ENCODE measurements at regions not wholly inside any gene's neighbourhood (a gene's known extent, or its start where the extent isn't known, plus 50 kb on each side); places are given as distances from the start of the nearest gene placed in this dataset.

DNA sequence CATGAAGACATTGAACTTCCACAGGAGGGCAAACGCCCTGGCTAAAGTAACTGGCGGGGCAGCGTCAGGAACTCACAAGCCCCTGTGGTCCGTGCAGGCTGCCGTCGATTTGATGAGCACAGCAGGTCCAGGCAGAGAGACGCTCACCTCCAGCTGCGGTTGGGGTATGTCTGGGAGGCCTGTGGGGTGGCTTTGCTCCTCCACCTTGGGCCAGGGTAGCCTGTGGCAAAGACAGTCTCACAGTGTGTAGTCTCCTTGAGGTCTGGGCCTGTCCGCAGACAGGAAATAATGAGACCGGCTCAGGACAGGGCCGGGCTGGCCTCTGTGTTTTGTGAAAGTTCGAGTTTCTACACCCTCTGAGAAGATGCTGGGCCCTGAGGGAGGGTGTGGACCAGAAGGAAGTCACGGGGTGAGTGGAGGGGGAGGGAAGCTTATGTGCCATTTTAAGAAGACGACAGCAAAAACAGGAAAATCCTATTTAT lies 103.3 kb downstream of the METRNL start:
- peak in 1 of 2 donors; percentile 23 for DNase-seq
- Histone ChIP-seq H3K27me3 (no peaks in the 10 kb centered on the region), H3K4me3 (no peak overlapping the region), H3K27ac (no peak overlapping the region), H3K9me3 (no peaks in the 10 kb centered on the region), H3K36me3 (no peaks in the 10 kb centered on the region), H3K4me1 (peaks cover 0 to 15% (median 8%) of the 10 kb centered on the region in 4 donors)
- intact Hi-C loops (cut with DNase I; ENCODE audit: low total_unique reads): no loop called here
- TF ChIP-seq EP300 (IDR thresholded peaks at IDR 0.05): no peak
- TF ChIP-seq, protein P1, sequence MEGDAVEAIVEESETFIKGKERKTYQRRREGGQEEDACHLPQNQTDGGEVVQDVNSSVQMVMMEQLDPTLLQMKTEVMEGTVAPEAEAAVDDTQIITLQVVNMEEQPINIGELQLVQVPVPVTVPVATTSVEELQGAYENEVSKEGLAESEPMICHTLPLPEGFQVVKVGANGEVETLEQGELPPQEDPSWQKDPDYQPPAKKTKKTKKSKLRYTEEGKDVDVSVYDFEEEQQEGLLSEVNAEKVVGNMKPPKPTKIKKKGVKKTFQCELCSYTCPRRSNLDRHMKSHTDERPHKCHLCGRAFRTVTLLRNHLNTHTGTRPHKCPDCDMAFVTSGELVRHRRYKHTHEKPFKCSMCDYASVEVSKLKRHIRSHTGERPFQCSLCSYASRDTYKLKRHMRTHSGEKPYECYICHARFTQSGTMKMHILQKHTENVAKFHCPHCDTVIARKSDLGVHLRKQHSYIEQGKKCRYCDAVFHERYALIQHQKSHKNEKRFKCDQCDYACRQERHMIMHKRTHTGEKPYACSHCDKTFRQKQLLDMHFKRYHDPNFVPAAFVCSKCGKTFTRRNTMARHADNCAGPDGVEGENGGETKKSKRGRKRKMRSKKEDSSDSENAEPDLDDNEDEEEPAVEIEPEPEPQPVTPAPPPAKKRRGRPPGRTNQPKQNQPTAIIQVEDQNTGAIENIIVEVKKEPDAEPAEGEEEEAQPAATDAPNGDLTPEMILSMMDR (IDR thresholded peaks at IDR 0.05): no peak
- 80 to 87% (median 85%) methylated on average over 10 to 14 of the region's 14 CpGs for WGBS, 5 donors

DNA sequence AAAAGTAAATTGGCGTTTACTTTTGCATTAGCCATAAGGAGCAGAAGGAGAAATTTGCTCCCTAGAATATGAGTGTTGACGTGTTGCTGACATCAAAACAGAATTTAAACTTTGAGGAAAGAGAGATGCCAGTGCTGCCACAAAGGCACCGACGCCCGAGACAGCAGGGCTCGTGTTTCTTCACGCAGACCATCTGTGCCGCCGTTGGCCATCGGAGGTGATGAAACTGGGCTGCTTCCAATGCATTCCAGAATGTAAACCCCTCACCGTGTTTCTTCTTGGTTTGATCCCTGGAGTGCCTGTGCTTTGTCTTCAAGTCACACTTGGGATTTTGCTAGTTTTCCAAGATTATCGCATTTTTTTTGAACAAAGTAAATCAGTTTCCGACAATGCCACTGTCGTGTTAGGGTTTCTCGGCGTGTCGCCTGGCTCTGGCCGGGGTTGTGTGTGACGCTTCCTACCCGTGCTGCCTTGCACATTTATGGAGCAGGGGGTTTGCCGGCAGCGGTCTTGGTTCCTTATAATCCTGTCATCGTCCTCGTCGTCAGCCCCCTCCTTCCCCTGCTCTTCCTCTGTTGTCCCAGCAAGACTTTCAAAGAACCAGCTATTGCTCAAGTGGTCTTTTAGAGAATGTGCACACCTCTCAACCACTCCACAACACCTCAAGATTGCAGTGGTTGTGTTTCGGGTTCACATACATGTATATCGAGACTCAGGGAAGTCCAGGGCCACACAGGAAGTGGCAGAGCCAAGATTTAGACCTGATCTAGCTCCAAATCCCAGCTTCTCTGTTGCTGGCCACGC lies 103.9 kb downstream of the METRNL start:
- intact Hi-C loops (cut with DNase I; ENCODE audit: low total_unique reads): no loop called here
- H3K27me3 ChIP-seq: no peaks in the 10 kb centered on the region
- H3K9me3 ChIP-seq: peaks cover 0 to 6% (median 0%) of the 10 kb centered on the region in 4 donors
- peak in 1 of 2 donors; percentile 2 for DNase-seq
- WGBS, 5 donors: 87 to 92% (median 89%) methylated on average over 28 of the region's 28 CpGs
- peak overlapping the region in 1 of 5 donors; percentile 7 for H3K27ac ChIP-seq
- H3K36me3 ChIP-seq: no peaks in the 10 kb centered on the region
- H3K4me3 ChIP-seq: no peak overlapping the region
- peaks cover 0 to 15% (median 8%) of the 10 kb centered on the region in 4 donors for H3K4me1 ChIP-seq
- TF ChIP-seq POLR2A (IDR thresholded peaks at IDR 0.05): no peak
- TF ChIP-seq POLR2AphosphoS5 (IDR thresholded peaks at IDR 0.05): no peak
- TF ChIP-seq, protein P1 (IDR thresholded peaks at IDR 0.05): no peak
- no peak for TF ChIP-seq EP300 (IDR thresholded peaks at IDR 0.05)

DNA sequence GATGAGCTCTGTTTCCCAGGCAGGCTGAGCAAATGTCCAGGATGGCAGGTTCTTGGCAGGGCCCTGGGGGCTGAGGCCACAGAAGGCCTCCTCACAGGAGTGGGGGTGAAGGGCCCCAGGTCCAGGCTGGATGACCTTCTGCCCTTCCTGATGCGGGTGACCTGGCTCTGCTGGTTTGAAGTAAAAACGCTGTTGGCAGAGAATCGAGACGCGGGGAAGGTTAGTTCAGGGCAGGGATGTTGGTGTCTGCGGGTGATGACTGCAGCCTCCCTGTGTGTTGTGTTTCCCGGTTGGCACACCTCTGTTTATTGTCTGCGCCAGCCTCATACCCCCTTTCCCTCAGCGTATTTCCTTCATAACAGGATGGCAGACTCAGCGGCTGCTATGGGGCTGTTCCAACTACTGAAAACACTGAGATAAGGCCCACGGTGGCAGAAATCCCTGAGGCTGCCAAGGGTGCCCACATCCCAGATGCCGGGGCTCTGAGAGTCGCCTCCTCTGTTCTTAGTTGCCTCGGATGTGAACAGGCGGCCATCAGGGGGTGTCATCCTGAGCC lies 104.6 kb downstream of the METRNL start:
- Histone ChIP-seq H3K4me1 (peaks cover under 1 to 15% (median 8%) of the 10 kb centered on the region in 4 donors), H3K36me3 (no peaks in the 10 kb centered on the region), H3K27ac (peak overlapping the region in 2 of 5 donors; percentile 7 to 14), H3K9me3 (peaks cover 0 to 6% (median 0%) of the 10 kb centered on the region in 4 donors), H3K4me3 (no peak overlapping the region), H3K27me3 (no peaks in the 10 kb centered on the region)
- TF ChIP-seq POLR2A (IDR thresholded peaks at IDR 0.05) (no peak), POLR2AphosphoS5 (IDR thresholded peaks at IDR 0.05) (no peak), EP300 (IDR thresholded peaks at IDR 0.05) (no peak)
- TF ChIP-seq, protein P1 (IDR thresholded peaks at IDR 0.05): no peak
- 29 to 63% (median 56%) methylated on average over 15 of the region's 15 CpGs for WGBS, 5 donors
- intact Hi-C loops (cut with DNase I; ENCODE audit: low total_unique reads): no loop called here
- peak; percentile 5 to 57 for DNase-seq

DNA sequence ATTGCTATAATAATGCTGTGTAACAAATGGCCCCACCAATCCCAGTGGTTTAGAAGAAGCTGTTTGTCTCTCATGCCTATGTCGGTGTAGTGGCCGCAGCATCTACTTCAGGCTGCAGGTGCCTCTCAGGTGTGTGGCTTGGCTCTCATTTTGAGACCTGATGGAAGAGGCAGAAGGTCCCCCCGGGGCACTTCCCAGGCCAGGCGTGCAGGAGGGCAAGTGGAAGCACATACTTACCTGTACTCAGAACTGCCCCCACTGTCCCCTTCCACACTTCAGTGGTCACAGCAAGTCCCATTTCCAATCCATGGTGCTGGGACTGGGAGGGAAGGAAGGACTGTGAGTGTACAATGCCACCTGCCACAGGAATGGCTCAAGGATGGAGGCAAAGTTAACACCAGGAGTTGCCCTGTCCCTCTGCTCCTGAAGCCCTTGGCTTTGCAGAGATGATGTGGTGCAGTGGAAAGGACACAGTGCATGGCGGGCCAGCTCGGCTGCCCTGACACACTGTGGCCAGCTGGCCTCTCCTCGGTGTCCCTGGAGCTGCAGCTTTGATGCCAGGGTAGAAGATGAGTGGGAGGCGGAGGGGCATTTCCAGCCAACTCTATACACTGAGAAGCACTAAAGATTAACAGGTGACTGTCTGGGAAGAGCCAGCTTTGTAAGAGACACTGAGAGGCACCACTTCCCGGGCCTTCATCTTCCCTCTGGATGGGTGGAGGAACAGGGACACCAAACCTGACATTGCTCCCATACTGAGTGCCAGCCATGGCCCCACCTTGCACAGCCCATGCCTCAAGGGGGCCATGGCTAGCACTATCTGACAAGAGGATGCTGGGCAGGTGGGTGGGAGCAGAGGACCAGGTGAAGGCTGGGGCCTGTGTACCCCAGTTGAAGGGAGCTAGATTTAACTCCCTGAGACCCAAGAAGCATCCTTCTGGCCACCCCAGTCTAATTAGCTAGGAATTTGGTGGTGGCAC lies 105.9 kb downstream of the METRNL start:
- Histone ChIP-seq H3K9me3 (peaks cover 0 to 6% (median 0%) of the 10 kb centered on the region in 4 donors), H3K36me3 (no peaks in the 10 kb centered on the region), H3K27me3 (no peaks in the 10 kb centered on the region), H3K4me3 (no peak overlapping the region), H3K4me1 (peaks cover 13 to 27% (median 19%) of the 10 kb centered on the region in 4 donors), H3K27ac (no peak overlapping the region)
- intact Hi-C loops (cut with DNase I; ENCODE audit: low total_unique reads): no loop called here
- peak in 1 of 2 donors; percentile 1 for DNase-seq
- TF ChIP-seq POLR2AphosphoS5 (IDR thresholded peaks at IDR 0.05): no peak
- TF ChIP-seq POLR2A (IDR thresholded peaks at IDR 0.05): no peak
- no peak for TF ChIP-seq EP300 (IDR thresholded peaks at IDR 0.05)
- TF ChIP-seq, protein P1 (IDR thresholded peaks at IDR 0.05): no peak
- 83 to 98% (median 93%) methylated on average over 8 to 9 of the region's 9 CpGs for WGBS, 5 donors

Measured in stomach (tissue), 8 donors.